Uterus (tissue), 3 donors: ENCODE measurements at regions not wholly inside any gene's neighbourhood (a gene's known extent, or its start where the extent isn't known, plus 50 kb on each side); places are given as distances from the start of the nearest gene placed in this dataset.

Experiments
- DNase-seq, 2 donors: peaks; one replicate each; pipeline ENCODE4 v3.0.0-alpha.2; 2019 to 2020
- H3K27ac ChIP-seq, 2 donors: fragments of 200-600 bp; sonication (generic); 1 replicate in 1 of 2; 2 replicates in 1 of 2; pipeline ENCODE4 v1.5.1; 2016 to 2018
- H3K27me3 ChIP-seq, 2 donors: fragments of 200-600 bp; sonication (generic); one replicate each; pipeline ENCODE4 v1.5.1; 2018 to 2019; ENCODE audit warnings: control low read depth in 1 of 2
- H3K36me3 ChIP-seq, 2 donors: fragments of 200-600 bp; sonication (generic); one replicate each; pipeline ENCODE4 v1.5.1; 2019; ENCODE audit warnings: control low read depth in 1 of 2
- H3K4me1 ChIP-seq, 2 donors: fragments of 200-600 bp; sonication (generic); one replicate each; pipeline ENCODE4 v1.5.1; 2018 to 2019; ENCODE audit warnings: control low read depth in 1 of 2
- H3K4me3 ChIP-seq, 2 donors: fragments of 200-600 bp; sonication (generic); 1 replicate in 1 of 2; 2 replicates in 1 of 2; pipeline ENCODE4 v1.5.1; 2018 to 2019; ENCODE audit warnings: mild to moderate bottlenecking in 1 of 2
- H3K9me3 ChIP-seq, 2 donors: fragments of 200-600 bp; sonication (generic); one replicate each; pipeline ENCODE4 v1.5.1; 2019; ENCODE audit warnings: control low read depth in 1 of 2
- POLR2A ChIP-seq, 2 donors: fragments of 450-650 bp; IDR thresholded peaks; one replicate each; pipeline ENCODE4 v1.6.1; 2016; ENCODE audit warnings: antibody characterized with exemption in 2 of 2, mild to moderate bottlenecking in 1 of 2, moderate library complexity in 1 of 2
- intact Hi-C: fragments of 100-400 bp; cut with DNase I; formaldehyde crosslinking; loops from one replicate; pipeline ENCODE4 v1.15.1; 2023; ENCODE audit warnings: low total_unique reads
- TF ChIP-seq, protein P1 (sequence below), 4 experiments: fragments of 200-600 bp in 2 of 4; fragments of 450-650 bp in 2 of 4; sonication (generic) in 2 of 4; IDR thresholded peaks; one replicate each; pipeline ENCODE4 v1.5.1; 2016 to 2019; ENCODE audit warnings: antibody characterized with exemption in 4 of 4, mild to moderate bottlenecking in 2 of 4, moderate library complexity in 1 of 4
- donor health status: DM: yes; HTN: yes; CAD: no.

DNA sequence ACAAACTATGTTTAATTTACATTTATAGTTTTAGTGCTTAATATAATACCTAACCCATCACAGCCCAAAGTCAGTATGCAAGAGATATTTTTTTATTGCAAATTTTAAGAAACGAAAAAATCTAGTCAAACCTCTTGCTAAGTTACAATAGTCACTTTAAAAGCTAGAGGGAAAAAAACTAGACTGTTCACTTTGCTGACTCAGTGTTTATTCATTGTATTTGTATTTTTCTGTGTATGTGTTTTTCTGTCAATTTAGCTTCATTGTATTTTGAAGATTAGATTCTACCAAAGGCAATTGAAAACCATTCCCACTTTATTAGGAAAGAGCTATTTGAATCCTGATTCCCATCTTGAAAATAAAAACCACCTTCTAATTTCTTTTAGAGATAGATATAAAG is 891.5 kb downstream of the SLC16A7 start:
- H3K4me1 ChIP-seq: no peaks in the 10 kb centered on the region
- TF ChIP-seq POLR2A (IDR thresholded peaks at IDR 0.05): no peak
- TF ChIP-seq, protein P1, sequence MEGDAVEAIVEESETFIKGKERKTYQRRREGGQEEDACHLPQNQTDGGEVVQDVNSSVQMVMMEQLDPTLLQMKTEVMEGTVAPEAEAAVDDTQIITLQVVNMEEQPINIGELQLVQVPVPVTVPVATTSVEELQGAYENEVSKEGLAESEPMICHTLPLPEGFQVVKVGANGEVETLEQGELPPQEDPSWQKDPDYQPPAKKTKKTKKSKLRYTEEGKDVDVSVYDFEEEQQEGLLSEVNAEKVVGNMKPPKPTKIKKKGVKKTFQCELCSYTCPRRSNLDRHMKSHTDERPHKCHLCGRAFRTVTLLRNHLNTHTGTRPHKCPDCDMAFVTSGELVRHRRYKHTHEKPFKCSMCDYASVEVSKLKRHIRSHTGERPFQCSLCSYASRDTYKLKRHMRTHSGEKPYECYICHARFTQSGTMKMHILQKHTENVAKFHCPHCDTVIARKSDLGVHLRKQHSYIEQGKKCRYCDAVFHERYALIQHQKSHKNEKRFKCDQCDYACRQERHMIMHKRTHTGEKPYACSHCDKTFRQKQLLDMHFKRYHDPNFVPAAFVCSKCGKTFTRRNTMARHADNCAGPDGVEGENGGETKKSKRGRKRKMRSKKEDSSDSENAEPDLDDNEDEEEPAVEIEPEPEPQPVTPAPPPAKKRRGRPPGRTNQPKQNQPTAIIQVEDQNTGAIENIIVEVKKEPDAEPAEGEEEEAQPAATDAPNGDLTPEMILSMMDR (IDR thresholded peaks at IDR 0.05): no peak
- no peak for DNase-seq
- no peak overlapping the region for H3K4me3 ChIP-seq
- no peaks in the 10 kb centered on the region for H3K9me3 ChIP-seq
- no peaks in the 10 kb centered on the region for H3K27me3 ChIP-seq
- intact Hi-C loops: no loop called here
- no peak overlapping the region for H3K27ac ChIP-seq
- no peaks in the 10 kb centered on the region for H3K36me3 ChIP-seq

DNA sequence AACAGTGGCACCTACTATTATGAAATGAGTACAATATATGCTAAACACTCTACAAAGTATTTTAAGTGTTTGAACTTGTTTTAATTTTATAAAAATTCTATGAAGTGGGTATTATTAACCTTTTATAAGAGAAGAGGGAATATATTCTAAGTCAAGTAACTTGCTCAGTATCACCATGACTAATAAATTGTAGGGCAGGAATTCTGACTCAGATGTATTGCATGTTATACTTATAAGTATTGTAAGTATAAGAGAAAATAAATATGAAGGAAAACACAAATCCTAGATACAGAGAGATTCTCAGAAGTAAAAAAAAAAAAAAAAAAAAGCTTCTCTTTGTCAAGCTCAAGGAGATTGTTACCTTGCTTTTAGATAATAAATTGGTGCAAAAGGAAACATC is 893.2 kb downstream of the SLC16A7 start:
- Histone ChIP-seq H3K27me3 (no peaks in the 10 kb centered on the region), H3K4me3 (no peak overlapping the region), H3K9me3 (no peaks in the 10 kb centered on the region), H3K27ac (no peak overlapping the region), H3K36me3 (no peaks in the 10 kb centered on the region), H3K4me1 (no peaks in the 10 kb centered on the region)
- DNase-seq: no peak
- intact Hi-C loops: no loop called here
- TF ChIP-seq, protein P1 (IDR thresholded peaks at IDR 0.05): no peak
- no peak for TF ChIP-seq POLR2A (IDR thresholded peaks at IDR 0.05)

DNA sequence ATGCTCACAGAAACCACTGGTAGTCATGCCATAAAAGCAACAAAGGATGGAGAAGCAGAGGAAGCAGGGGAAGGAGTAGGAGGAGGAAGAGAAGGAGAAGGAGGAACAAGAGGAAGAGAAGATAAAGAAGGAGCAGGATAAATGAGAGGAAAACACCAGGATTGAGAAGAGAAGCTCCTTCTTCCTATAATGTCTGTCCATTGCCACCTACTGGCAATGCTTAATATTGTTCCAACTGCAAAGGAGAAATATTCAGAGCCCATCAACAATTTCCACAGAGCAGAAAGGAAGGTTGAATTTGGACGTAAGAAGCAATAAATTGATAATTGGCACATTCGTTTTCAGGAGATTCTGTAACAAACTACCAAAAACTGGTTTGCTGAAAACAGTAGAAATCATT is 898.4 kb downstream of the SLC16A7 start:
- Histone ChIP-seq H3K9me3 (no peaks in the 10 kb centered on the region), H3K27me3 (no peaks in the 10 kb centered on the region), H3K27ac (no peak overlapping the region), H3K4me1 (no peaks in the 10 kb centered on the region), H3K4me3 (no peak overlapping the region), H3K36me3 (no peaks in the 10 kb centered on the region)
- DNase-seq: no peak
- TF ChIP-seq POLR2A (IDR thresholded peaks at IDR 0.05): no peak
- TF ChIP-seq, protein P1 (IDR thresholded peaks at IDR 0.05): no peak
- intact Hi-C loops: no loop called here

DNA sequence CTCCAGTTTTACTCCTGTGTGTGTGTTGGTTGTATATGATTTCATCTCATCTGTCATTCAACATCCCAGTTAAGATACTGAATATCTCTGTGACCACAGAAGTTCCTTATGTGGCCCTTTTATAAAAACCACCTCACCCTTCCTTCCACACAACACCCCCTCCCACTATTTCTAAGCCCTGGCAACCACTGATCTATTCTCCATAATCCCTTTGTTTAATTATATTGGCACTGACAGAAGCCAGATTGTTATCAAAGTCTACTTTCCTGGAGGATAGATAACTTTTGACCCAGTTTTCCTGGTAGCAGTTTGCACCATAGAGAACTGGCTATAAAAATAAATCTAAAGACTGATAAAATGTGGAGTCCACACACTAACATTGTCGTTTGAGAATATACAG is 902.8 kb downstream of the SLC16A7 start:
- DNase-seq: no peak
- no peaks in the 10 kb centered on the region for H3K9me3 ChIP-seq
- intact Hi-C loops: no loop called here
- no peaks in the 10 kb centered on the region for H3K36me3 ChIP-seq
- no peaks in the 10 kb centered on the region for H3K27me3 ChIP-seq
- H3K4me3 ChIP-seq: no peak overlapping the region
- H3K4me1 ChIP-seq: no peaks in the 10 kb centered on the region
- H3K27ac ChIP-seq: no peak overlapping the region
- TF ChIP-seq POLR2A (IDR thresholded peaks at IDR 0.05): no peak
- TF ChIP-seq, protein P1 (IDR thresholded peaks at IDR 0.05): no peak

DNA sequence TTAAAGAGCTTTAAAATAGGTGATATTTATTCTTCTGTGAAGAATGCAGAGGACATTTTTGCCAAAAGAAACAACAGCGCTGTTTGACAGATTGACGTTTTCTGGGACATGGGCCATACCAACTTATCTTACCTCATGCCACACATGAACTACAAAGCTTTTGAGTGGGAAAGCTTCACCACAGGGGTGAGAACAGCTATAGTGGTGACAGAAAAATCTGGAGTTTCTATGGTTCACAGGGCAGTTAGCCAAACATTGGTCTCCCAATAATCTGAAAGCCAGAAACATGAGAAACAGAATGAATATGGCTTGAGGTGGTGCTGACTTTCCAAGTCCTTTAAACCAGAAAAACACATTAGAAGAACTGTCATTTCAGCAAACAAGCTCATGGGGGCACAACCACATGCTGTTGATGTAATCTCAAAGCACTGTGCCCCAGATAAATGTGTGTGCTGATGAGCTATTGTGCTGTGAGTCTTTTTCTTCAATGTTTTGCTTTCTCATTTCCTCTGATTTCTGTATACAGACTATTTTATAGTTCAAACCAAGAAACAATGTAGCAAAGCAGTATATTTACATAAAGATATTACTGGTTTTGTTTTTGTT is 905.4 kb downstream of the SLC16A7 start:
- no peak for DNase-seq
- no peaks in the 10 kb centered on the region for H3K9me3 ChIP-seq
- intact Hi-C loops: no loop called here

More for the DNA sequence above, 905.4 kb downstream of the SLC16A7 start:
- Histone ChIP-seq H3K27ac (no peak overlapping the region), H3K4me1 (no peaks in the 10 kb centered on the region), H3K4me3 (no peak overlapping the region), H3K36me3 (no peaks in the 10 kb centered on the region), H3K27me3 (no peaks in the 10 kb centered on the region)
- no peak for TF ChIP-seq POLR2A (IDR thresholded peaks at IDR 0.05)
- TF ChIP-seq, protein P1 (IDR thresholded peaks at IDR 0.05): no peak
